ENCODE measurements at regions not wholly inside any gene's neighbourhood (a gene's known extent, or its start where the extent isn't known, plus 50 kb on each side); places are given as distances from the start of the nearest gene placed in this dataset.
"Not testable (repeated sequence)": the region's sequence is repeated elsewhere in the genome, so short reads cannot be mapped to it uniquely, and the experiment has no call there.

DNA sequence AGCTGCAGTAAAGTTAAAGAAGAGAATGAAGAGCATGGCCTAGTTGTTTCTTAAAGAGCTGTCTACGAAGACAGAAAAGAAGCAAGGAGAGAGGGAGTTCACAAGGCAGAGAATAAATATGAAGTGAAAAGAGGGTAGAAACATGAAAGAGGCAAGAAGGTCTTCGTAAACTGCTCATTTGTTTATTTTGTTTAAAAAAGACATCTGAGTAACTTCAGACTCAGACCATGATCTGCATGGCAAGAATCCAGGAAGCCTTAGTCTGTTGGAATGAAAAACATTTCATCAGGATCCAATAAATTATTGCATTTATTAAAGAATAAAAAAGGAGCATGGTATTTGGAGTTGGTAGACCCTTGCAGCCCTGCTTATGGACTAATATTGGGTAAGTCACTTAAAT is 151.1 kb downstream of the SEM1 start:
- no peak for DNase-seq

DNA sequence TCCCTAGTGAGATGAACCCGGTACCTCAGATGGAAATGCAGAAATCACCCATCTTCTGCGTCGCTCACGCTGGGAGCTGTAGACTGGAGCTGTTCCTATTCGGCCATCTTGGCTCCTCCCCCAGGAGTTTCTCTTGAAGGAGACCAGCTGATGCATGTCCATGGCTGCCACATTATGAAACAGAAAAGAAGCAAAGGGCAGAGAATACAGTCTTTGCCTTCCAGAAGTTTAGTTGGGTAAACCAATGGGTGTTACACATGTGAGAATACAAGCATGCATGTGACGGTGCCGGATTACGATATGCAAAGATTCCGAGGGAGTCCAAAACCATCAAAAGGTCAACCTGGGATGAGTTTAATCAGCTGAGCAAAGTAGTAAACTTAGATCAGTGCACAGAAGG is 151.6 kb downstream of the SEM1 start:
- no peak for DNase-seq

DNA sequence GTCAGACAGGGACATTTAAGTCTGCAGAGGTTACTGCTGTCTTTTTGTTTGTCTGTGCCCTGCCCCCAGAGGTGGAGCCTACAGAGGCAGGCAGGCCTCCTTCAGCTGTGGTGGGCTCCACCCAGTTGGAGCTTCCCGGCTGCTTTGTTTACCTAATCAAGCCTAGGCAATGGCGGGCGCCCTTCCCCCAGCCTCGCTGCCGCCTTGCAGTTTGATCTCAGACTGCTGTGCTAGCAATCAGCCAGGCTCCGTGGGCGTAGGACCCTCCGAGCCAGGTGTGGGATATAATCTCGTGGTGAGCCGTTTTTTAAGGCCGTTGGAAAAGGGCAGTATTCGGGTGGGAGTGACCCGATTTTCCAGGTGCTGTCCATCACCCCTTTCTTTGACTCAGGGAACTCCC is 152.0 kb downstream of the SEM1 start:
- not testable (repeated sequence) for DNase-seq

DNA sequence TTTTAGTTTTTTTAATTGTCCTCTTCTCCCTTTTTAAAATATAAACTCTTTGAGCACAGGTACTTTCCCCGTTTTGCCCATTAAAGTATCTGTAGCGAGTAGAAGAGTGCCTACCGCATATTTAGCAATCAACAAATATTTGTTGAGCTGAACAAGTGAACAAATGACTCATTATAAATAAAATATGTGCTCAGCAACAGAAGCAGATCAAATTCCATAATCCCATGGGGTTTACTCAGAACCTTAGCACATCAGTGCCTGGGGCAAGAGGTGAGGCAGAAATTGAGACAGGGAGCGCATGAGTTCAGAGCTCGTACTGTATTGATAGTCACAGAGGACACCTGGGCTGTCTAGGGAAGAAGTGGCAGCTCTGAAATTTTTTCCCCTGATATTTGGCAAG is 161.0 kb downstream of the SEM1 start:
- DNase-seq: no peak

DNA sequence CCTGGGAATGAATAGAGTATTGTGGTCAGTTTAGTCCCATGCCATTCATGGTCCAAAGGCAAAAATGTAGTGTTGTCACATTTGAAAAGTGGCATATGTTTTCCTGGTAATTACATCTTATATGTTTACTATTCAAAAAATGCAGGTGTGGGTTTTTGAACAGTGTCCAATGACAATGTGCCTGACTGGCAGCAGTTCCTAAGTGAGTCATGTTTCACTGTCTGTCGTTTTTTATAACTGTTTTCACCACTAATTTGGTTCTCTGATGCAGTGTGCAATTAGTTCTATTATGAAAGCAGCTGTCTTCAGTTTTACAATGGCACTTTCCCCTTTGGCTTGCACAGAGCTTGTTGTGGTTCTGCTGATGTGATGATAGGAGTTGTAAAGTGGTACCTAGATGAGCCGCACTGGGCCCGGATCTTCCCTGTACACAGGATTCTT is 162.3 kb downstream of the SEM1 start:
- DNase-seq: no peak

DNA sequence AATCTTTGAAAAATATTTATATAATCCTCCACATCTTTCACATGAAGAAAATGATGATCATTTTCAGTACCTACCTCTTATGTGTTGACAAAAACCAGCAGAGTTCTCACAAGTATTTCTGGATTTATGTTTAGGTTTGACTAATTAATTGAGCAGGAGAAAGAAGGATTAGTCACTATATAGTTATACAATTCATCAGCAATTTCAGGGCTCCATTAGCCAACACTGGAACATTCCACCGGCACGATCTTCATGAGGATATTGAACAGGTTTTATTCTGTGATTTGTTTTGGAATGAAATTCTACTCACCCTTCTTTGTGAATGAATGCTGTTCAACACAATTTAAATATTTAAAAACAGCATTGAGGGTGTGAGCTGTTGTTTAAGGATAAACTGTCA is 163.2 kb downstream of the SEM1 start:
- no peak for DNase-seq

DNA sequence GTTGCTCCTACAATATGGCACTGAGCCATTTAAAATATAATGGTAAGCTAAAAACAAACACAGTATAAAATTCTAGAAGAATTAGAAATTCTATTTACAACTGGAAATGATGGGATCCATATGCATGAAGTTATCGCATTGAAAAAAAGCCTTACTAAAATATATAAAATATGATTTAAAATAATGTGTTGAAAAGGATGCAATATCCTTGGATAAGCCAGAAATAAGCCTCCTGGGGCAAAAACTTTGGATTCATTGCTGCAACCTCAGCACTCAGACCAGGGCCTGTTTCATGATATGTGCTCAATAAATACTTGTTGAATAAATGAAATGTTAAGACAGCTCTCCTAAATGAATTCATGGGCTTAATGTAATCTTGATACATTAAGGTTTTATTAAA is 170.2 kb downstream of the SEM1 start:
- no peak for DNase-seq

DNA sequence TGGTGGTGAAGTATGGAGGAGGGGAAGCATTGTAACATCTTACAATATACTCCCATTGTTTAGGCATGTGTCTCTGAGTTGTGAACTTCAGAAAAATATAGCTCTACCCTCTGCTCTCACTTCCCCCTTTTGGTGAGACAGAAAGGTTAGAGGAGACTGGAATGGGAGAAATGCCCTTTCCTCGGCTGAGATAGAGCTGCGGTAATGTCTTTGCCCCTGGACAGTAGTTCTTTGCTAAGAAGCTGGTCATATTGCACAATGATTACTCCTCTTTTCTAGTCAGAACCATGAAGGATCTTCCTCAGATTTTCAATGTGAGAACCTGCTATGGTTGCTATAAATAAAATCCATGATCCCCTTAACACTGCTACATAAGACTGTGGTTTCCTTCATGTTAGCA is 171.0 kb downstream of the SEM1 start:
- no peak for DNase-seq

DNA sequence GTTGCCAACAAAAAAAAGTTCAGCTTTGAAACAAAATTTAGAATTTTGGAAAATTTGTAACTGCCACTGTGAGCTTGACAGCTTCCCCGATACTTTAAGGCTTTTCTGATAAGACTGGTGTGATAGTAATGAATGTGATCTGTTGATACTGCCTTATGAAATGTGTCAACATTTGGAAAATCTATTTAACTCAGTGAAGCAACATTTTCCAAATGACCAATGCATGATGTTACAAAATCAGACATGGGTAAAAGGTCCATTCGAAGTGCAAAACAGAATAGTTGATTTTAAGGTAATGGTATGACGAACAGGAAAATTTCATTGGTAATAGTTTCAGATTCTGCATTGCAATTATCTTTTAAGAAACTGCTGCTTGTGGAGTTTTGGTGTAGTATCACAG is 175.4 kb downstream of the SEM1 start:
- no peak for DNase-seq

DNA sequence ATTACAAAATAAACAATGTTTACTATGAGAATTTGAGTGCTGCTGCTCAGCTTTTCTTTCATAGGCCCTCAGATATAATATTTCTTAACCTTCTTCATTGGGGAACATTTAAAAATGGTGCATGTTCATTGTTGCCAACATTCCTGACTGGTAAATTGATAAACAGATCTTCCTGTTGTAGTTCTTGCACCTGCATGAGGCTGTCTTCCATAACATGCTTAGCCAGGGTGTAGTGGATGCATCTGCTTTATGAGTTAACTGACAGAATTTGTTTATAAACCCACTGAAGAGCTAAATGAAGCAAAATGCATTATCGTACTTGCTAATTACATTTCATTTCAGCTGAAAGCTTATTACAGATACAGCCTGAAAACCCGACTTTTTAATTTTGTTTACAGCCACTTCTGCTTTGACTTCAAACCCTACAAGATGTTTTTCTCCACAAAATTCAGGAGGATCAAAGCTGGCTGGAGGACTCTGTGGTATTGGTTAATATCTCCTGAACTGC is 177.2 kb downstream of the SEM1 start:
- DNase-seq: no peak

DNA sequence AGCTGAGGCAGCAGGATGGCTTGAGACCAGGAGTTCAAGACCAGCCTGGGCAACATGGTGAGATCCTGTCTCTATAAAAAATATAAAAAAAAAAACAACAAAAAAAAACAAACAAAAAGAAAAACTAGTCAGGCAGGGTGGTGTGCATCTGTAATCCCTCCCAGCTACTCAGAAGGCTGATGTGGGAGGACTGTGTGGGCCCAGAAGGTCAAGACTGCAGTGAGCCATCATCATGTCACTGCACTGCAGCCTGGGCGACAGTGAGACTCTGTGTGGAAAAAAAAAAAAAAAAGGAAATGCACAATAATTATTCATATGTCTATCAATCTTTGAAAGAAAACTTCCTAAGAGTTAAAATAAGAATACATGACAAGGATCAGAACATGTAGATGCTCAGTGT is 178.3 kb downstream of the SEM1 start:
- no peak for DNase-seq

DNA sequence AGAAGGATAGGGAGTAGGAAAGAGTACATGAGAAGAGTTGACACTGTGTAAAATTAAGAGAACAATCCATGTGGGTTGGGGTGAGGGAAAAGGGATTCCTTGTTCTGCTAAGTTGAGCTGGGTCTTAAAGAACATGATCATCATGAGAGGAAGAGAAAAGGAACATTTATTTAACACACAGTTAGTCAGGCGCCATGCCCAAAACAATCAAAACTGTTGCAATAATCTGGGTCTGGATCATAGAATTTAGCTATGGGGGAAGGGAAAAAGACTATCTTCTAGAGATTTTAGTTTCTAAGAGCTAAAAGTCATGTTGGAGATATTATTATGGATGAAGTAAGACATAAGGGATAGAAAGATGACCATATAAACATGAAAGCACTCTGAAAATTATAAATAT is 178.9 kb downstream of the SEM1 start:
- no peak for DNase-seq

DNA sequence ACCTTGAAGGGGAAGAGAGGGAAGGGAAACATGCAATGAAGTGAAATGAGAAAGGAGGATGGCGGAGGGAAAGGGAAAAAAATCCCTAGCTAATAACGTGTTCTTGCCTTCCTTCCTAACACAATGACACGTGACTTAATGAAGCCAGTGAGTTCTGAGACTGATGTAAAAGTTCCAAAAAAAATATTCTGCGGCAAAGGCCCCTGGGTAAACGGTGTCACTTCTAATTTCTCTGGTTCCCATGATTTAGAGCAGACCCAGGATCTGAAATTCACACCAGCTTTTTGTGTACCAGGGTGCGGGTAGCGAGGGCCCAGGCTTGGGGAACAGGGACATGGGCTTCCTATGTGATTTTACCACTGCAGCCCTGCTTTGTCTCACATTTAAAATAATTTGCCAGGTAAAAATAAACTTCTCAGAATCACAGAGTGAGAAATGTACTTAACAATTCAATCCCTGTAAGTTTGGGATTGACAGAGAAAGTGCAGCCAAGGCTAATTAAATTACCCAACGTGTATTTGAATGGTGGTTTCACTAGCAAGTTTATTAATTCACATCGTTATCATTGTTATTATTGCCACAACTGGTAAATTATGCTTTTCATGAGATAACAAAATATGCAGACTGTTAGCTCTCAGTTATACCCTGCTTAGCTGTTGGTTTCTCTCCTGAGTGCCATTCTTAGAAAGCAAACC is 182.4 kb downstream of the SEM1 start:
- no peak for DNase-seq

DNA sequence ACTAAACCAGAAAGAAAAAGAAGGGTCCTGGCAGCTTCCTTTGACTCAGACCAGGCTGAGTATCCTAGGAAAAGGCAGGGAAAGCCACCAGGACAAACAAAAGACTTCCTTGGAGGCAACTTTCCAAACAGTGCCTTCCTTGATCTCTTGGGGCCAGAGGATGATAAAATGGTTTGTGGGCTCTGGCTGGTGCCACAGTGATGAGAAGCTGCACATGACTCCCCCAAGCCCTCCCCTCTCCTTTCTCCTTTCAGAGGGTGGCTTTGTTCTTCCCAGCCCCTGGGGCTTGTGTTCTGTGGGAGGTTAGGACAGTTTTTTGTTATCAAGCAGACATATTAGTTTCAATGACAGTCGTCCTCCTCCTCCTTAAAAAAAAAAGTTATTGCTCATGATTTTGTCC is 183.2 kb downstream of the SEM1 start:
- peak in 6 of 14 donors; percentile 0 to 16 (median 6) for DNase-seq

DNA sequence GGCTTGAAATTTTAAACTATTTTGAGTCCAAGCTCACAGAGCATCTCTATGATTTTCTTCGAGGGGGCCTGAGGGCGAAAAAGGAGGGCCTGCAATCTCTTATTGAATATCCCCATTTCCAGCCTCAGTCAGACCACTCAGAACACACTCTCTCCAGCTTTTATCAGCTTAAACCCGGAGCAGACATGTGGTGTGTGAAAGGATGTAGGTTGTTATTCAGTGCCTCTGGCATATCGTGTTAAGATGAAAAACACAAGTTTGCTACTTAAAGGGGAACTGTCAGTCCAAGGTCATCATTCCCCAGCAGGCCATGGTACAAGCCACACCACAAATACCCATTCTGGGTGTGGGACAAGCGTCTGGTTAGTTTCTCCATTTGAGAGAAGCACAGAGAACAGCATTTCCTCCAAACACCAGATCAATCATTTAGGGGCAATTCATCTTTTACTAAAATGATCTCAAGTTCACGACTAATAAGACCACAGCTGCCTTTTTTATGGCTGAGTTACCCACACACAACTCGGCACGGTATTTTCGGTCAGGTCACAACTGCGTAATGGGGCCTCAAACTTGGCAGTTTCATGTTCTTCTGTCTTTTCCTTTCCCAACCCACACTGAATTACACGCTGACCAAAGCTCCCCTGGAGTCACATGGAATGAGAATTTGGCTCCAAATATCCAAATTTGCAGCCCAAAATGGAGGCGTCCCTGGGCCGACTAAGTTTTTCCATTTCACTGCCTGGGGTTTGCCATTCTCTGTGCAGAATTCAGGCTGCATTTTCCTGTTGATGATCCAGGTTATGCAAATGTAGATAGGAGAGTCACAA is 188.4 kb downstream of the SEM1 start:
- DNase-seq: no peak

DNA sequence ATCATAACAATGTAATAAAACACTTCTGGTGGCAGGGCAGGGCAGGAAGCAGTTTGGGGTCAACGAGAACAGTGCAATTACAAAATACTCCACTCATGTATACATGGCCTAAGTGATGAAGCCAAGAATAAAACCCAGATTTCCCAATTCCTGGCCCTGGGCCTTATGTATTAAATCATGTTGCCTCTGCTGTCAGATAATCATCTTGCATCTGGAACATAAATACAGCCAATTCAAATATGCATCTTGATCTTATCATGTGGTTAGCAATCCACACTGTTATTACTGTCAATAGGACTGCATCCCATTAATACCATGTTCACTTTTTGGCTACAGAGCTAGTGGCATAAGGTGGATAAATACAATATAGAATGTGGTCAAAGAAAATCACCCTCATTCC is 186.5 kb upstream of the SLC25A13 start:
- no peak for DNase-seq

DNA sequence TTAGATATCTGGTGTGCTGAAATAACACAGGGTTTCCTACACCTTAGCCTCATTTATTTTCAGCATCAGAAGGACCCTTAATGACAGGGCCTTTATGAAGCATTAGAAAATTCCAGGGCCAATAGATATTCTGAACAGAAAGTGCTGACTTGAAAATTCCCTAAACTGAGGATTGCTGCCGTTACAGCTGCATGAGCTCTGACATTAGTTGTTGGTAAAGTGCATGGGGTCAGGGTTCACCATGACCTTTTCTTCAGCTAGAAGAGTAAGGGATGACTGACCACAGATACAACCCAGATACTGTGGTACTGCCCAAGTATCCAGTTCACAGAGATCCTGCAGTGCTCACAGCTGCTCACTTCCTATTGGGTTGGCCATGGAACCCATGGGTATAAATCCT is 181.7 kb upstream of the SLC25A13 start:
- no peak for DNase-seq

DNA sequence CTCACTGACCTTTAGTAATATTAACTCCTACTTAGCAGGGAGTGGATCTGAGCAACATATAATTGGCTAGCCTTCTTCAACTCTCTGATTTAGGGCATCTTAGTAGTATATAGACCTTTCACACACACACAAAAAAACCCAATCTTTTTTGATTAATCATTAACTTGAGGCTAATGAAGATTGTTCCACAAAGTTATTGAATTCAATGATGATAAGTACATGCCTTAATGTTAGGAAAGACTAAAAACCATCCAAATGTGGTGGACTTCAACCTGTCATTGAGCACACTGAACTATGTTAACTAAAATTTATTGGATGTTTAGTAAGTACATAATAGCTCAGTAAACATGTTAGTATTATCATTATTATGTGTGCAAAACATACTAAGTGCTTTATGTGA is 179.4 kb upstream of the SLC25A13 start:
- DNase-seq: no peak

DNA sequence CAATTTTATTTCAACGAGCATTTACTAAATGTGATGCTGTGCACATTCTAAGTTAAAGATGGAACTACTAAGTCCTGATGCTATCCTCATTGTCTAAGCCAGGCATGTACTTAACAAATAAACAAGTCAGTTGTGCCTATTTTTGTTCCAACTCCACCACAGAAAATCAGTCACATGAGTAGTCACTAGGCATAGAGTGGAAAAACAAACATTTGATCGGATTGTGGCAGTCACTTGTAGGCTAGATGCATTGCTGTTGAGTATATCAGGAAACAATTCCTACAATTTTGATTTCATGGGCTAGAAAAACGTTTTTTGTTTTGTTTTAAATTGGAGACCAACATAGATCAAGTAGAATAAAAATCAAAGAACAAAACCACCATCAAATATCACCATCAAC is 177.6 kb upstream of the SLC25A13 start:
- no peak for DNase-seq

DNA sequence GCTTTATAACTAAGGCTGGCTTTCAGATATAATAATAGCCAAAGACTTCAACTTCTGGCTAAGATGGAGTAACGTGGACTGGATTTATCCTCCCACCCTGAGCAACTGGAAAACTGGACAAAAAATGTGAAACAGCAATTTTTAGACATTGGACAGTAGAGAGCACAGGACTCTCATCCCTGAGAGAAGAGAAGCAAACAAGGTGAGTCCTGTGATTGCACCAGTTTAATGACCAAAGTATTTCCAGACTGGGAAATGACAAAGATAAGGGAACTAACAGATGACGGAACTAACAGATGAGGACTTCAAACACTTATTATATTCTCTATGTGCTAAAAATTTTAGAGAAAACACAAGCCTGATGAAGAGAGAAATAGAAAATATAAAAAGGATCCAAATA is 175.7 kb upstream of the SLC25A13 start:
- DNase-seq: no peak

DNA sequence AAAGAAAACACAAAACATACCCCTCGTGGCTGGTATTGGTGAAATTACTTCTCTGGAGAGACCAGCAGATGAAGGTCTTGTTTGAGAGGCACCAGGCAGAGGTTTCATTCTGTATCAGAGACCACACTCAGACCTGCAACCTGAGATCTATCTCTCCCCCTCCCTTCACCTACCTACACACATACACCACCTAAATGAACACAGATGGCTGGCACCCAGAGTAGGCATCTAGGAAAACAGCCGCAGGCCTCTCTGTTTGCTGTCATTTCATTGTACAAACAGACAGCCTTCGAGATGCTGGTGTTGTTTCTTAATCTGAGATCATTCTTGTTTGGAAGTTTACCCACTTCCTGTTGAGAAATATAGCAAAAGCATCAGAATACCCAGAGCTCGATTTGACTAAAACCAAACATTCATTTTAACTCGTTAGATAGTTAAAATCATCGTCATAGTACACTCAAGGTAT is 173.9 kb upstream of the SLC25A13 start:
- DNase-seq: no peak

DNA sequence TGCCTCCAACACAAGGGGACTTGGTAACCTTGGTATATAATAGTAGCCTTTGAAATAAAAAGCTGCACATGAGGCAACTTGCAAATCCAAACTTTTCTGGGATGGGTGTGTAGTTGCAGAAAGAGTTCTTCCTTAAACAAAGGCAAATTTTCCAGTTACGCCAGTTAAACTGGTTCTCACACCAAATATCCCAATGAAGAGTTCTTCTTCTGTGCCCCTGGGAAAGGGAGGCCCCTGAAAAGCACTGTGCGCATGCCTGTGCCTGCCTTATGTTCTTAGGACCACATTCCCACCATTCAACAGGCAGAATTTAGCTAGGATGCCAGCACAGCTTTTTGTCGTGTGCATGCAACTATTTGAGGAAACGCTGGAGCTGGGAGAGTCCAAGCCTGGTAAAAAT is 164.8 kb upstream of the SLC25A13 start:
- DNase-seq: no peak

DNA sequence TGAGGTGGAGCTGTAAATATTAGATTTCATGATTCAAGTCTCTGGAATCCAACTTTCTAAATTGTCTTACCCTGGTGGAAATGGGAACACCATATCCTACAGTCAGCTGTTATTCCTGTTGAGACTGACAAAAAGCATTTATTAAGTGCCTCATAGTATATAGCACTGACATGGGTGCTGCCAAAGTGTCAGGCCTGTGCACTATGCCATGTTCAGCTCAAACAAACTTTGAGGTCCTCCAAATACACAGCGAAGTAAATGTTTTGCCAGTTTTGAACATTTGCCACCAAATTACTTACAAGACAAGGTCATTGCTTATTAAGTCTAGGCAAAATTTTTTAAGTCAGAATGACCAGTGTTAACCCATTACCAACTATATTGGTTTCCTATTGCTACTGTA is 162.9 kb upstream of the SLC25A13 start:
- DNase-seq: no peak

DNA sequence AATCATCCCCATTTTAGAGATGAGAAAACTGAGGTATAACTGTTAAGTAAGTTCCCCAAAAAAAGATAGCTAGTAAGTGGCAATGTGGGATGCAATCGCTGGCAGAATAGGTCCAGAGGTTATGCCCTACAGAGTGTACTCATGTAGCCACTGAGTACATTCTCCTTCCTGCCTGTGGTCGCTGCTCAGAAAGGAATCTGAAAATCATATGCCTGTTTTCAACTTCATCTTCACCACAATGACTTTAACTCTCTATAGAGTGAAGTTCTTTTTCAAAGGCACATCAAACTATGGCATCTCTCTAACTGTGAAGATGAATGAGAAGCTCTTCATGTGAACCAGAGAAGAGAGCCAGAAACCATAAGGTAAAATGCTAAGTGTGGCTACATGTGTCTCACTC is 162.2 kb upstream of the SLC25A13 start:
- no peak for DNase-seq

Data from C1 segment of cervical spinal cord (tissue), 14 donors.